ENCODE measurements at regions not wholly inside any gene's neighbourhood (a gene's known extent, or its start where the extent isn't known, plus 50 kb on each side); places are given as distances from the start of the nearest gene placed in this dataset.

- no peak overlapping the region for H2AFZ ChIP-seq (ENCODE audit: low read length)
- H2BK12ac ChIP-seq (ENCODE audit: low read length): no peak overlapping the region
- H3K36me3 ChIP-seq (replicated peaks in 1 of 2; ENCODE audit: control insufficient read depth in 2 of 2, insufficient read depth in 2 of 2, low read length in 2 of 2): no peaks in the 10 kb centered on the region
- peaks cover 0 to 9% of the 10 kb centered on the region in 2 donors for H3K4me1 ChIP-seq (ENCODE audit: control insufficient read depth in 2 of 2, insufficient read depth in 1 of 2, low read depth in 1 of 2, low read length in 2 of 2)
- no peak overlapping the region for H3K9ac ChIP-seq (ENCODE audit: low read depth, low read length, poor library complexity)
- H2BK120ac ChIP-seq (ENCODE audit: low read depth, low read length): no peak overlapping the region
- H3K4ac ChIP-seq (ENCODE audit: low read length): no peak overlapping the region
- no peak overlapping the region for H4K91ac ChIP-seq (ENCODE audit: low read depth, low read length, poor library complexity)
- H4K8ac ChIP-seq (ENCODE audit: low read depth, low read length): no peak overlapping the region
- no peak overlapping the region for H2BK5ac ChIP-seq (ENCODE audit: low read length)
- no peak overlapping the region for H2BK15ac ChIP-seq (ENCODE audit: low read length)
- no peak for DNase-seq (ENCODE audit: low spot score)
- H3K79me1 ChIP-seq (ENCODE audit: low read depth, low read length): no peaks in the 10 kb centered on the region
- H3K9me3 ChIP-seq (replicated peaks in 1 of 2; ENCODE audit: control insufficient read depth in 2 of 2, insufficient read depth in 1 of 2, low read depth in 1 of 2, low read length in 2 of 2): peaks cover 0 to 4% of the 10 kb centered on the region in 2 donors
- H3K4me3 ChIP-seq (ENCODE audit: low read length in 2 of 2): no peak overlapping the region
- H3K14ac ChIP-seq (ENCODE audit: low read length): no peak overlapping the region
- no peak overlapping the region for H3K4me2 ChIP-seq (ENCODE audit: insufficient read depth, low read length, poor library complexity, severe bottlenecking)
- no peak overlapping the region for H3K27ac ChIP-seq (replicated peaks; ENCODE audit: low read length)
- WGBS, 2 donors (ENCODE audit: extremely low coverage in 2 of 2, insufficient read length in 2 of 2, insufficient replicate concordance in 1 of 2): no CpG with 5 or more reads among the region's 7 CpGs
- H2AK5ac ChIP-seq (ENCODE audit: low read depth, low read length): peak overlapping the region; percentile 22
- peak overlapping the region; percentile 49 for H3K18ac ChIP-seq (ENCODE audit: low read length)
- H3K23ac ChIP-seq (ENCODE audit: low read depth, low read length, poor library complexity): no peak overlapping the region
- no peaks in the 10 kb centered on the region for H3K27me3 ChIP-seq (ENCODE audit: control insufficient read depth in 3 of 3, insufficient read depth in 3 of 3, low read depth in 1 of 3, low read length in 3 of 3)
Measured at GRCh38 chr2:42953216-42953615, 160.8 kb upstream of the HAAO start.

GRCh38 chr2:42951263-42951938 lies 159.0 kb upstream of the HAAO start:
- Histone ChIP-seq H3K36me3 (replicated peaks in 1 of 2; ENCODE audit: control insufficient read depth in 2 of 2, insufficient read depth in 2 of 2, low read length in 2 of 2) (no peaks in the 10 kb centered on the region), H3K4ac (ENCODE audit: low read length) (no peak overlapping the region), H3K4me1 (ENCODE audit: control insufficient read depth in 2 of 2, insufficient read depth in 1 of 2, low read depth in 1 of 2, low read length in 2 of 2) (peaks cover 0 to 5% of the 10 kb centered on the region in 2 donors), H3K23ac (ENCODE audit: low read depth, low read length, poor library complexity) (no peak overlapping the region), H3K9me3 (replicated peaks in 1 of 2; ENCODE audit: control insufficient read depth in 2 of 2, insufficient read depth in 1 of 2, low read depth in 1 of 2, low read length in 2 of 2) (peaks cover 0 to 4% of the 10 kb centered on the region in 2 donors), H2AFZ (ENCODE audit: low read length) (peak overlapping the region; percentile 20), H3K4me2 (ENCODE audit: insufficient read depth, low read length, poor library complexity, severe bottlenecking) (no peak overlapping the region), H2BK120ac (ENCODE audit: low read depth, low read length) (no peak overlapping the region), H3K27me3 (ENCODE audit: control insufficient read depth in 3 of 3, insufficient read depth in 3 of 3, low read depth in 1 of 3, low read length in 3 of 3) (no peaks in the 10 kb centered on the region), H4K8ac (ENCODE audit: low read depth, low read length) (no peak overlapping the region), H2BK12ac (ENCODE audit: low read length) (no peak overlapping the region), H3K4me3 (ENCODE audit: low read length in 2 of 2) (no peak overlapping the region), H3K27ac (replicated peaks; ENCODE audit: low read length) (no peak overlapping the region), H3K14ac (ENCODE audit: low read length) (no peak overlapping the region), H2AK5ac (ENCODE audit: low read depth, low read length) (peak overlapping the region; percentile 23), H3K18ac (ENCODE audit: low read length) (no peak overlapping the region), H4K91ac (ENCODE audit: low read depth, low read length, poor library complexity) (no peak overlapping the region), H3K79me1 (ENCODE audit: low read depth, low read length) (no peaks in the 10 kb centered on the region), H3K9ac (ENCODE audit: low read depth, low read length, poor library complexity) (no peak overlapping the region), H2BK5ac (ENCODE audit: low read length) (no peak overlapping the region), H2BK15ac (ENCODE audit: low read length) (no peak overlapping the region)
- no CpG with 5 or more reads among the region's 8 CpGs for WGBS, 2 donors (ENCODE audit: extremely low coverage in 2 of 2, insufficient read length in 2 of 2, insufficient replicate concordance in 1 of 2)
- DNase-seq (ENCODE audit: low spot score): no peak

- Histone ChIP-seq H2BK15ac (ENCODE audit: low read length) (peak overlapping the region; percentile 33), H3K9me3 (replicated peaks in 1 of 2; ENCODE audit: control insufficient read depth in 2 of 2, insufficient read depth in 1 of 2, low read depth in 1 of 2, low read length in 2 of 2) (peaks cover 0 to 4% of the 10 kb centered on the region in 2 donors), H2AK5ac (ENCODE audit: low read depth, low read length) (peak overlapping the region; percentile 70), H2BK120ac (ENCODE audit: low read depth, low read length) (no peak overlapping the region), H2BK5ac (ENCODE audit: low read length) (no peak overlapping the region), H2BK12ac (ENCODE audit: low read length) (no peak overlapping the region), H2AFZ (ENCODE audit: low read length) (no peak overlapping the region), H3K36me3 (replicated peaks in 1 of 2; ENCODE audit: control insufficient read depth in 2 of 2, insufficient read depth in 2 of 2, low read length in 2 of 2) (no peaks in the 10 kb centered on the region), H3K18ac (ENCODE audit: low read length) (peak overlapping the region; percentile 45), H3K4me2 (ENCODE audit: insufficient read depth, low read length, poor library complexity, severe bottlenecking) (no peak overlapping the region), H3K27ac (replicated peaks; ENCODE audit: low read length) (no peak overlapping the region), H3K27me3 (ENCODE audit: control insufficient read depth in 3 of 3, insufficient read depth in 3 of 3, low read depth in 1 of 3, low read length in 3 of 3) (no peaks in the 10 kb centered on the region), H3K9ac (ENCODE audit: low read depth, low read length, poor library complexity) (no peak overlapping the region), H3K4me3 (ENCODE audit: low read length in 2 of 2) (no peak overlapping the region), H4K91ac (ENCODE audit: low read depth, low read length, poor library complexity) (no peak overlapping the region), H3K4me1 (ENCODE audit: control insufficient read depth in 2 of 2, insufficient read depth in 1 of 2, low read depth in 1 of 2, low read length in 2 of 2) (peaks cover 0 to 5% of the 10 kb centered on the region in 2 donors), H3K14ac (ENCODE audit: low read length) (no peak overlapping the region), H3K79me1 (ENCODE audit: low read depth, low read length) (no peaks in the 10 kb centered on the region), H4K8ac (ENCODE audit: low read depth, low read length) (no peak overlapping the region), H3K4ac (ENCODE audit: low read length) (no peak overlapping the region), H3K23ac (ENCODE audit: low read depth, low read length, poor library complexity) (no peak overlapping the region)
- no peak for DNase-seq (ENCODE audit: low spot score)
- WGBS, 2 donors (ENCODE audit: extremely low coverage in 2 of 2, insufficient read length in 2 of 2, insufficient replicate concordance in 1 of 2): no CpG with 5 or more reads among the region's 6 CpGs
Measured at GRCh38 chr2:42949125-42949524, 156.7 kb upstream of the HAAO start.

DNA sequence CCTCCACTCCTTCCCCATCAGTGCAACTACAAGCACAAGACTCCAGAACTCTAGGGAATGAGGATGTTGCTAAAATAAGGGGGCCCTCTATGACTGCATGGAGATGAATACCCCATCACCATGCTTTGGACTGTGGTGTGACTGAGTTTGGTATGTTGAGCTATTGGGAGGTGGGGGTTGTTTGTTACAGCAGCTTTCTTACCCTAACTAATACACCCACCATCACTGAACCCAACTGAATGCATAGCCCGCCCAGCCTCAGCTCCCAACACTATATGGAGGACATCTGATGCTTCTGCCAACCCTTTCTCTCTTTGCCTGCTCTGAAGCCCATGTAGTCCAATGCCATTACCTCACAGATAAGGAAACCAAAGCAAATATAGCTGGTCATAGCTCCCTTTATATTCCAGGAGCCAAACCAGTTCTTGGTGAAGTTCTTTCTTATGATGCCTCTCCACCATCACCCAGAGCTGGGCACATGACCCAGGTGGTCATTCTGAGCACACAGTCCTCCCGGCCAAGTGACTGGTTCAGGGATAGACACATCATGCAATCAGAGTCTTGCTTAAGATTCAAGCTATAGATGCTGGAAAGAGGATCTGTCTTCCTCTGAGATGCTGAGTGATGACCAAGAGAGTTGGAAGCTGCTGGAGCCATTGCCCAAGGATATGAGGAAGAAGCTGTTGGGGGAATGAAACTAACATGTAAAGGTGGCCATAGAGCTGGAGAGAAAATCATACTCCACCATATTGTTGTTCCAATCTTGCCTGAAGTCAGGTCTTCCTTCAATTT lies 155.6 kb upstream of the HAAO start:
- Histone ChIP-seq H3K4ac (ENCODE audit: low read length) (no peak overlapping the region), H3K23ac (ENCODE audit: low read depth, low read length, poor library complexity) (no peak overlapping the region), H3K14ac (ENCODE audit: low read length) (no peak overlapping the region), H3K27ac (replicated peaks; ENCODE audit: low read length) (no peak overlapping the region), H3K9ac (ENCODE audit: low read depth, low read length, poor library complexity) (no peak overlapping the region), H3K4me1 (ENCODE audit: control insufficient read depth in 2 of 2, insufficient read depth in 1 of 2, low read depth in 1 of 2, low read length in 2 of 2) (peaks cover 0 to 5% of the 10 kb centered on the region in 2 donors), H3K79me1 (ENCODE audit: low read depth, low read length) (no peaks in the 10 kb centered on the region), H2BK15ac (ENCODE audit: low read length) (no peak overlapping the region), H4K91ac (ENCODE audit: low read depth, low read length, poor library complexity) (no peak overlapping the region), H2BK120ac (ENCODE audit: low read depth, low read length) (no peak overlapping the region), H2AFZ (ENCODE audit: low read length) (no peak overlapping the region), H3K27me3 (ENCODE audit: control insufficient read depth in 3 of 3, insufficient read depth in 3 of 3, low read depth in 1 of 3, low read length in 3 of 3) (no peaks in the 10 kb centered on the region), H3K4me3 (ENCODE audit: low read length in 2 of 2) (no peak overlapping the region), H2AK5ac (ENCODE audit: low read depth, low read length) (peak overlapping the region; percentile 23), H3K4me2 (ENCODE audit: insufficient read depth, low read length, poor library complexity, severe bottlenecking) (no peak overlapping the region), H3K36me3 (replicated peaks in 1 of 2; ENCODE audit: control insufficient read depth in 2 of 2, insufficient read depth in 2 of 2, low read length in 2 of 2) (no peaks in the 10 kb centered on the region), H2BK12ac (ENCODE audit: low read length) (no peak overlapping the region), H2BK5ac (ENCODE audit: low read length) (no peak overlapping the region), H4K8ac (ENCODE audit: low read depth, low read length) (no peak overlapping the region), H3K18ac (ENCODE audit: low read length) (no peak overlapping the region), H3K9me3 (replicated peaks in 1 of 2; ENCODE audit: control insufficient read depth in 2 of 2, insufficient read depth in 1 of 2, low read depth in 1 of 2, low read length in 2 of 2) (peaks cover 0 to 4% of the 10 kb centered on the region in 2 donors)
- no CpG with 5 or more reads among the region's 2 CpGs for WGBS, 2 donors (ENCODE audit: extremely low coverage in 2 of 2, insufficient read length in 2 of 2, insufficient replicate concordance in 1 of 2)
- no peak for DNase-seq (ENCODE audit: low spot score)

All from neuronal stem cell (in vitro differentiated cells).